AG20443 (cell line): ENCODE measurements at regions not wholly inside any gene's neighbourhood (a gene's known extent, or its start where the extent isn't known, plus 50 kb on each side); places are given as distances from the start of the nearest gene placed in this dataset.
"Not testable (repeated sequence)": the region's sequence is repeated elsewhere in the genome, so short reads cannot be mapped to it uniquely, and the experiment has no call there.

ENCODE experiments used
- DNase-seq: peaks from one replicate; pipeline ENCODE4 v3.0.0; 2012; ENCODE audit warnings: low spot score, mixed read lengths

DNA sequence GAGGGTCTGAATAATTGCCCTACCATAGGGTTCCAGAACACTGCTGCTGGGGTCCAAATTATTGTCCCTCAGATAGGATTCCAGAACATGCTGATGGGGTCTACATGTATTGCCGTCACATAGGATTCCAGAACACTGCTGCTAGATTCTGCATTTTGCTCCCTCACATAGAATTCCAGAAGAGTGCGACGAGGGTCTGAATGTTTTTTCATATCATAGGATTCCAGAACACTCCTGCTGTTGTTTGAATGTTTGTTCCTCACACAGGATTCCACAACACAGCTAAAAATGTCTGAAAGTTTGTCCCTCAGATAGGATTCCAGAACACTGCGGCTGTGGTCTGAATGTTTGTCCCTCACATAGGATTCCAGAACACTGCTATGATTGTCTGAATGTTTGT lies 198.1 kb downstream of the FOXD4L6 start:
- not testable (repeated sequence) for DNase-seq

DNA sequence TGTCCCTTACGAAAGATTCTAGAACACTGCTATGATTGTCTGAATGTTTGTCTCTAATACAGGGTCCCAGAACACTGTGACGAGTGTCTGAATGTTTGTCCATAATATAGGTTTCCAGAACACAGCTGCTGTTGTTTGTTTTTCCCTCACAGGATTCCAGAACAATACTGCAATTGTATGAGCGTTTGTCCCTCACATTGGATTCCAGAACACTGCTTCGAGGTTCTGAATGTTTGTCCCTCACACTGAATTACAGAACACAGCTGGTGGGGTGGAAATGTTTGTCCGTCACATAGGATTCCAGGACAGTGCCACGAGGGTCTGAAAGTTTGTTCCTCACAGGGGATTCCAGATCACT lies 199.0 kb downstream of the FOXD4L6 start:
- not testable (repeated sequence) for DNase-seq

DNA sequence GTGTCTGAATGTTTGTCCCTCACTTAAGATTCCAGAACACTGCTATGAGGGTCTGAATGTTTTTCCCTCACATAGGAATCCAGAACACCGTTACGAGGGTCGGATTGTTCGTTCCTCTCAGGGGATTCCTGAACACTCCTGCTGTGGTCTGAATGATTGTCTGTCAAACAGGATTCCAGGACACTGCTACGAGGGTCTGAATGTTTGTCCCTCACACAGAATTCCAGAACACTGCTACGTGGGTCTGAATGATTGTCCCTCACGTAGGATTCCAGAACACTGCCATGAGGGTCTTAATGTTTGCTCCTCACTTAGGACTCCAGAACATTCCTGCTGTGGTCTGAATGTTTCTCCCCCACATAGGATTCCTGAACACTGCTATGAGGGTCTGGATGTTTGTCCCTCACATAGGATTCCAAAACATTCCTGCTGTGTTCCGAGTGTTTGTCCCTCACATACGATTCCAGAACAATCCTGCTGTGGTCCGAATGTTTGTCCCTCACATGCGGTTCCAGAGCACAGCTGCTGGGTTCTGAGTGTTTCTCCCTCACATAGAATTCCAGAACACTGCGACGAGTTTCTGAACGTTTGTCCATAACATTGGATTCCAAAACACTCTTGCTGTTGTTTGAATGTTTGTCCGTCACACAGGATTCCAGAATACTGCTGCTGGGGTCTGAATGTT lies 199.5 kb downstream of the FOXD4L6 start:
- no peak for DNase-seq

DNA sequence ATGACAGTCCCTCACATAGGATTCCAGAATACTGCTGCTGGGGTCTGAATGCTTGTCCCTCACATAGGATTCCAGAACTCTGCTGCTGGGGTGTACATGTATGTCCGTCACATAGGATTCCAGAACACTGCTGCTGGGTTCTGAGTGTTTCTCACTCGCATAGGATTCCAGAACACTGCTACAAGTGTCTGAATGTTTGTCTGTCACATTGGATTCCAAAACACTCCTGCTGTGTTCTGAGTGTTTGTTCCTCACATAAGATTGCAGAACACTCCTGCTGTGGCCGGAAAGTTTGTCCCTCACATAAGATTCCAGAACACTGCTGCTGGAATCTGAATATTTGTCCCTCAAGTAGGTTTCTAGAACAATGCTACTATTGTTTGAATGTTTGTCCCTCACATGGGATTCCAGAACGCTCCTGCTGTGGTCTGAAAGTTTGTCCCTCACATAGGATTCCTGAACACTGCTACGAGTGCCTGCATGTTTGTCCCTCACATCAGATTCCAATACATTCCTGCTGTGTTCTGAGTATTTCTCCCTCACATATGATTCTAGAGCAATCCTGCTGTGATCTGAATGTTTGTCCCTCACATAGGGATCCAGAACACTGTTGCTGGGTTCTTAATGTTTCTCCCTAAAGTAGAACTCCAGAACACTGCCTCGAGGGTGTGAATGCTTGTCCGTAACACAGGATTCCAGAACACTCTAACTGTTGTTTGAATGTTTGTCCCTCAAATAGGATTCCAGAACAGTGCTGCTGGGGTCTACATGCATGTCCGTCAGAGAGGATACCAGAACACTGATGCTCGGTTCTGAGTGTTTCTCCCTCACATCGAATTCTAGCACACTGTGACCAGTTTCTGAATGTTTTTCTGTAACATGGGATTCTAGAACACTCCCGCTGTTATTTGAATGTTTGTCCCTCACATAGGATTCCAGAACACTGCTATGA lies 200.4 kb downstream of the FOXD4L6 start:
- DNase-seq = no peak

DNA sequence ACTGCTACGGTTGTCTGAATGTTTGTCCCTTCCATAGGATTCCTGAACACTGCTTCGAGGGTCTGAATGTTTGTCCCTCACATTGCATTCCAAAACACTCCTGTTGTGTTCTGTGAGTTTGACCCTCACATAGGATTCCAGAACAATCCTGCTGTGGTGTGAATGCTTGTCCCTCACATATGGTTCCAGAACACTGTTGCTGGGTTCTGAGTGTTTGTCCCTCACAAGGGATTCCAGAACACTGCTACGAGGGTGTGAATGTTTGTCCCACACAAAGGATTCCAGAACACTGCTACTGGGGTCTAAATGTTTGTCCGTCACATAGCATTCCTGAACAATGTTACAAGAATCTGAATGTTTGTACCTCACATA lies 201.2 kb downstream of the FOXD4L6 start:
- DNase-seq = no peak

DNA sequence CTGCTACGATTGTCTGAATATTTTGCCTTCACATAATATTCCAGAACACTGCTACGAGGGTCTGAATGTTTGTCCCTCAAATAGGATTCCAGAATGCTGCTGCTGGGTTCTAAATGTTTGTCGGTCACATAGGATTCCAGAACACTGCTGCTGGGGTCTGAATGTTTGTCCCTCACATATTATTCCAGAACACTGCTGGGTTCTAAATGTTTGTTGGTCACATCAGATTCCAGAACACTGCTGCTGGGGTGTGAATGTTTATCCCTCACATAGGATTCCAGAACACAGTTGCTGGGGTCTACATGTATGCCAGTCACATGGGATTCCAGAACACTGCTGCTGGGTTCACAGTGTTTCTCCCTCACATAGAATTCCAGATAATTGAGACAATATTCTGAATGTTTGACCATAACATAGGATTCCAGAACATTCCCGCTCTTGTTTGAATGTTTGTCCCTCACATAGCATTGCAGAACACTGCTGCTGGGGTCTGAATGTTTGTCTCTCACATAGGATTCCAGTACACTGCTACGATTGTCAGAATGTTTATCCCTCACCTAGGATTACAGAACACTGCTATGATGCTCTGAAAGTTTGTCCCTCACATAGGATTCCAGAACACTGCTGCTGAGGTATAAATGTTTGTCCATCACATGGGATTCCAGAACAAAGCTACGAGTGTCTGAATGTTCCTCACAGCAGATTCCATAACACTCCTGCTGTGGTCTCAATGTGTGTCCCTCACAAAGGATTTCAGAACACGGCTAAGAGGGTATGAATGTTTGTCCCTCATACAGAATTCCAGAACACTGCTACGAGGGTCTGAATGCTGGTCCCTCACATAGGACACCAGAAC lies 201.8 kb downstream of the FOXD4L6 start:
- no peak for DNase-seq

DNA sequence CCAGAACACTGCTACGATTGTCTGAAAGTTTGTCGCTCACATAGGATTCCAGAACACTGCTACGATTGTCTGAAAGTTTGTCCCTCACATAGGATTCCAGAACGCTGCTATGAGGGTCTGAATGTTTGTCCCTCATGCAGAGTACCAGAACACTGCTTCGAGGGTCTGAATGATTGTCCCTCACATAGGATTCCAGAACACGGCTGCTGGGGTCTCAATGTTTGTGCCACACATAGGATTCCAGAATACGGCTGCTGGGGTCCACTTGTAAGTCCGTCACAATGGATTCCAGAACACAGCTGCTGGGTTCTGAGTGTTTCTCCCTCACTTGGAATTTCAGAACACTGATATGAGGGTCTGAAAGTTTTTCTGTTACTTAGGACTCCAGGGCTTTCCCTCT lies 203.3 kb downstream of the FOXD4L6 start:
- DNase-seq = no peak

DNA sequence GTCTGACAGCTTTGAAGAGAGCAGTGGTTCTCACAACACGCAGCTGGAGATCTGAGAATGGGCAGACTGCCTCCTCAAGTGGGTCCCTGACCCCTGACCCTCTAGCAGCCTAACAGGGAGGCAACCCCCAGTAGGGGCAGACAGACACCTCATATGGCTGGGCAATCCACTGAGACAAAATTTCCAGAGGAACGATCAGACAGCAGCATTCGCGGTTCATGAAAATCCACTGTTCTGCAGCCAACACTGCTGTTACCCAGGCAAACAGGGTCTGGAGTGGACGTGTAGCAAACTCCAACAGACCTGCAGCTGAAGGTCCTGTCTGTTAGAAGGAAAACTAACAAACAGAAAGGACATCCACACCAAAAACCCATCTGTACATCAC lies 212.1 kb downstream of the FOXD4L6 start:
- not testable (repeated sequence) for DNase-seq

DNA sequence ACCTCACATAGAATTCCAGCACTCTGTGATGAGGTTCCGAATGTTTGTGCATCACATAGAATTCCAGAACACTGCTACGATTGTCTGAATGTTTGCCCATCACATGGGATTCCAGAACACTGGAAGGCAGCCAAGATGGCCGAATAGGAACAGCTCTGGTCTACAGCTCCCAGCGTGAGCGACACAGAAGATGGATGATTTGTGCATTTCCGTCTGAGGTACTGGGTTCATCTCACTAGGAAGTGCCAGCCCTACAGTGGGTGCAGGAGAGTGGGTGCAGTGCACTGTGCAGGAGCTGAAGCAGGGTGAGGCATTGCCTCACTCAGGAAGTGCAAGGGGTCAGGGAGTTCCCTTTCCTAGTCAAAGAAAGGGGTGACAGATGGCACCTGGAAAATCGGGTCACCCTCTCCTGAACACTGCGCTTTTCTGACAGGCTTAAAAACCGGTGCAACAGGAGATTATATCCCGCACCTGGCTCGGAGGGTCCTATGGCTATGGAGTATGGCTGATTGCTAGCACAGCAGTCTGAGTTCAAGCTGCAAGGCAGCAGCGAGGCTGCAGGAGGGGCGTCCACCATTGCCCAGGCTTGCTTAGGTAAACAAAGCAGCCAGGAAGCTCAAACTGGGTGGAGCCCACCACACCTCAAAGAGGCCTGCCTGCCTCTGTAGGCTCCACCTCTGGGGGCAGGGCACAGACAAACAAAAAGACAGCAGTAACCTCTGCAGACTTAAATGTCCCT lies 212.7 kb downstream of the FOXD4L6 start:
- DNase-seq = not testable (repeated sequence)

DNA sequence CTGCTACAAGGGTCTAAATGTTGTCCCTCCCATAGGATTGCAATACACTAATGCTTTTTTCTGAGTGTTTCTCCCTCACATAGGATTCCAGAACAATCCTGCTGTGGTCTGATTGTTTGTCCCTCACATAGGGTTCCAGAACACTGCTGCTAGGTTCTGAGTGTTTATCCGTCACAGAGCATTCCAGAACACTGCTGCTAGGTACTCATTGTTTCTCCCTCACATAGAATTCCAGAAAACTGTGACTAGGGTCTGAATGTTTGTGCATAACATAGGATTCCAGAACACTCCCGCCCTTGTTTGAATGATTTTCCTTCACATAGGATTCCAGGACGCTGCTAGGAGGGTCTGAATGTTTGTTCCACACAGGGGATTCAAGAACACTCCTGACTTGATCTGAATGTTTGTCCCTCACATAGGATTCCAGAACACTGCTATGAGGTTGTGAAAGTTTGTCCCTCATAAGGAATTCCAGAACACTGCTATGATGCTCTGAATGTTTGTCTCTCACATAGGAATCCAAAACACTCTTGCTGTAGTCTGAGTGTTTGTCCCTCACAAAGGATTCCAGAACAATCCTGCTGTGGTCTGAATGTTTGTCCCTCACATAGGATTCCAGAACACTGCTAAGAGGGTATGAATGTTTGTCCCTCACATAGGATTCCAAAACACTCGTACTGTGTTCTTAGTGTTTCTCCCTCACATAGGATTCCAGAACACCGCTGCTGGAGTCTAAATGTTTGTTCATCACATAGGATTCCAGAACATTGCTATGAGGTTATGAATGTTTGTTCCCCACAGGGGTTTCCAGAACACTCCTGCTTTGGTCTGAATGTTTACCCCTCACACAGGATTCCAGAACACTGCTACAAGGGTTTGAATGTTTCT lies 213.5 kb downstream of the FOXD4L6 start:
- DNase-seq = no peak

DNA sequence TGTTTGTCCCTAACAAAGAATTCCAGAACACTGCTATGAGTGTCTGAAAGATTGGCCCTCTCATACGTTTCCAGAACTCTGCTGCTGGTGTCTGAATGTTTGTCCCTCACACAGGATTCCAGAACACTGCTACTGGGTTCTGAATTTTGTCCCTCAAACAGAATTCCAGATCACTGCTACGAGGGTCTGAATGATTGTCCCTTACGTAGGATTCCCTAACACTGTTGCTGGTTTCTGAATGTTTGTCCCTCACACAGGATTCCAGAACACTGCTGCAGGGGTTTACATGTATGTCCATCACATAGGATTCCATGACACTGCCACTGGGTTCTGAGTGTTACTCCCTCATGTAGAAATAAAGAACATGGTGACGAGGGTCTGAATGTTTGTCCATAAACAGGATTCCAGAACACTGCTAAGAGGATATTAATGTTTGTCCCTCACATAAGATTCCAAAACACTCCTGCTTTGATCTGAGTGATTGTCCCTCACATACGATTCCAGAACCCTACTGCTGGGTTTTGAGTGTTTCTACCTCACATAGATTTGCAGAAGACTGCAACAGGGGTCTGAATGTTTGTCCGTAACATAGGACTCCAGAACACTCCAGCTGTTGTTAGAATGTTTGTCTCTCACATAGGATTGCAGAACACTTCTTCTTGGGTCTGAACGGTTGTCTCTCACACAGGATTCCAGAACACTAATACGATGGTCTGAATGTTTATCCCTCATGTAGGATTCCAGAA lies 214.4 kb downstream of the FOXD4L6 start:
- no peak for DNase-seq

DNA sequence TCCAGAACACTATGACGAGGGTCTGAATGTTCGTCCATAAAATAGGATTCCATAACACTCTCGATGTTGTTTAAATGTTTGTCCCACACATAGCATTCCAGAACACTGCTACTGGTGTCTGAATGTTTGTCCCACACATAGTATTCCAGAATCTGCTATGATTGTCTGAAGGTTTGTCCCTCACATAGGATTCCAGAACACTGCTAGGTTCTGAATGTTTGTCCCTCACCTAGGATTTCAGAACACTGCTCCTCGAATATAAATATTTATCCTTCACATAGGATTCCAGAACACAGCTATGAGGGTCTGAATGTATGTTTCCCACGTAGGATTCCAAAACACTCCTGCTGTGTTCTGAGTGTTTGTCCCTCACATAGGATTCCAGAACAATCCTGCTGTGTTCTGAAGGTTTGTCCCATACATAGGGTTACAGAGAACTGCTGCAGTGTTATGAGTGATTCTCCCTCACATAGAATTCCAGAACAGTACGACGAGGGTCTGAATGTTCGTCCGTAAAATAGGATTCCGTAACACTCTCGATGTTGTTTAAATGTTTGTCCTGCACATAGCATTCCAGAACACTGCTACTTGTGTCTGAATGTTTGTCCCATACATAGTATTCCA lies 215.3 kb downstream of the FOXD4L6 start:
- no peak for DNase-seq

DNA sequence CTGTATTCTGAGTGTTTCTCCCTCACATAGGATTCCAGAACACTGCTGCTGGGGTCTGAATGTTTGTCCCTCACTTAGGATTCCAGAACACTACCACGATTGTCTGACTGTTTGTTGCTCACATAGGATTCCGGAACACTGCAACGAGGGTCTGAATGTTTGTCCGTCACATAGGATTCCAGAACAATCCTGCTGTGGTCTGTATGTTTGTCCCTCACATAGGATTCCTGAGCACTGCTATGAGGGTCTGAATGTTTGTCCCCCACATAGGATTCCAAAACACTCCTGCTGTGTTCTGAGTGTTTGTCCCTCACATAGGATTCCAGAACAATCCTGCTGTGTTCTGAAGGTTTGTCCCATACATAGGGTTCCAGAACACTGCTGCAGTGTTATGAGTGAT lies 215.8 kb downstream of the FOXD4L6 start:
- not testable (repeated sequence) for DNase-seq

DNA sequence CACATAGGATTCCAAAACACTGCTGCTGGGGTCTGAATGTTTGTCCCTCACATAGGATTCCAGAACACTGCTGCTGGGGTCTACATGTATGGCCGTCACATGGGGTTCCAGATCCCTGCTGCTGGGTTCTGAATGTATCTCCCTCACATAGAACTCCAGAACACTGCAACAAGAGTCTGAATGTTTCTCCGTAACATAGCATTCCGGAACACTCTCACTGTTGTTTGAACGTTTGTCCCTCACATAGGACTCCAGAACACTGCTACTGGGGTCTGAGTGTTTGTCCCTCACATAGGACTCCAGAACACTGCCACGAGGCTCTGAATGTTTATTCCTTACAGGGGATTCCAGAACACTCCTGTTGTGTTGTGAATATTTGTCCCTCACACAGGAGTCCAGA lies 216.8 kb downstream of the FOXD4L6 start:
- DNase-seq = no peak

DNA sequence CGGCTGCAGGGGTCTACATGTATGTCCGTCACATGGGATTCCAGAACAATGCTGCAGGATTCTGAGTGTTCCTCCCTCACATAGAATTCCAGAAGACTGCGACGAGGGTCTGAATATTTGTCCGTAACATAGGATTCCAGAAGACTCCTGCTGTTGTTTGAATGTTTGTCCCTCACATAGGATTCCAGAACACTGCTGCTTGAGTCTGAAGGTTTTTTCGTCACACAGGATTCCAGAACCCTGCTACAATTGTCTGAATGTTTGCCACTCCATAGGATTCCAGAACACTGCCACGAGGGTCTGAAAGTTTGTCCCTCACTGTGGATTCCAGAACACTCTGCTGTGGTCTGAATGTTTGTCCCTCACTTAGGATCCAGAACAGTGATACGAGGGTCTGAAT lies 217.5 kb downstream of the FOXD4L6 start:
- DNase-seq = not testable (repeated sequence)

DNA sequence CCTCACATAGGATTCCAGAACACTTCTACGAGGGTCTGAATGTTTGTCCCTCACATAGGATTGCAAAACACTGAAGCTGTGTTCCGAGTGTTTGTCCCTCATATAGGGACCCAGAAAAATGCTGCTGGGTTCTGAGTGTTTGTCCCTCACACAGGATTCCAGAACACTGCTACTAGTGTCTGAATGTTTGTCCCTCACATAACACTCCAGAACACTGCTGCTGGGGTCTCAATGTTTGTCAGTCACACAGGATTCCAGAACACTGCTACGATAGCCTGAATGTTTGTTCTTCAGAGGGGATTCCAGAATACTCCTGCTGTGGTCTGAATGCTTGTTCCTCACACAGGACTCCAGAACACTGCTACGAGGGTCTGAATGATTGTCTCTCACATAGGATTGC lies 218.7 kb downstream of the FOXD4L6 start:
- DNase-seq = no peak

DNA sequence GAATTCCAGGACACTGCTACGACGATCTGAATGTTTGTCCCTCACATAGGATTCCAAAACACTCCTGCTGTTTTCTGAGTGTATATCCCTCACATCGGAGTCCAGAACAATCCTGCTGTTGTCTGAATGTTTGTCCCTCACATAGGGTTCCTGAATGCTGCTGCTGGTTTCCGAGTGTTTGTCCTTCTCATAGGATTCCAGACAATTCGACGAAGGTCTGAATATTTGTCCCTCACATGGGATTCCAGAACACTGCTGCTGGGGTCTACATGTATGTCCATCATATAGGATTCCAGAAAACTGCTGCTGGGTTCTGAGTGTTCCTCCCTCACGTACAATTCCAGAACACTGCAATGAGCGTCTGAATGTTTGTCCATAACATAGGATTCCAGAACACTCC lies 219.4 kb downstream of the FOXD4L6 start:
- DNase-seq = not testable (repeated sequence)

DNA sequence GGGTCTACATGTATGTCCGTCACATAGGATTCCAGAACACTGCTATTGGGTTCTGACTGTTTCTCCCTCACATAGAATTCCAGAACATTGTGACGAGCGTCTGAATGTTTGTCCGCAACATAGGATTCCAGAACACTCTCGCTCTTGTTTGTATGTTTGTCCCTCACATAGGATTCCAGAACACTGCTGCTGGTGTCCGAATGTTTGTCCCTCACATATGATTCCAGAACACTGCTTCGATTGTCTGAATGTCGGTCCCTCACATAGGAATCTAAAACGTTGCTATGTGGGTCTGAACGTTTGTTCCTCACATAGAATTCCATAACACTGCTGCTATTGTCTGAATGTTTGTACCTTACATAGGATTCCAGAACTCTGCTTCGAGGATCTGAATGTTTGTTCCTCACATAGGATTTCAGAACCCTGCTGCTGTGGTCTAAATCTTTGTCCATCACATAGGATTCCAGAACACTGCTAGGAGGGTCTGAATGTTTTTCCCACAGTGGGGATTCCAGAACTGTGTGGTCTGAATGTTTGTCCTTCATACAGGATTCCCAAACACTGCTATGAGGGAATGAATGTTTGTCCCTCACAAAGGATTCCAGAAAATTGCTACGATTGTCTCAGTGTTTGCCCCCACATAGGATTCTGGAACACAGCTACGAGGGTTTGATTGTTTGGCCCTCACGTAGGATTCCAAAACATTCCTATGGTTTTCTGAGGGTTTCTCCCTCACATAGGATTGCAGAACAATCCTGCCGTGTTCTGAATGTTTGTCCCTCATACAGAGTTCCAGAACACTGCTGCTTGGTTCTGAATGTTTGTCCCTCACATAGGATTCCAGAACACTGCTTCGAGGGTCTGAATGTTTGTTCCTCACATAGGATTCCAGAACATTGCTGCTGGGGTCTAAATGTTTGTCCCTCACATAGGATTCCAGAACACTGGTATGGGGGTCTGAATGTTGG lies 220.5 kb downstream of the FOXD4L6 start:
- no peak for DNase-seq
